Ectodermal cell (in vitro differentiated cells): ENCODE measurements at regions not wholly inside any gene's neighbourhood (a gene's known extent, or its start where the extent isn't known, plus 50 kb on each side); places are given as distances from the start of the nearest gene placed in this dataset.
"Not testable (repeated sequence)": the region's sequence is repeated elsewhere in the genome, so short reads cannot be mapped to it uniquely, and the experiment has no call there.

ENCODE experiments used
- H3K27ac ChIP-seq: 2 replicates; pipeline ENCODE4 v1.7.0; 2013; ENCODE audit warnings: mild to moderate bottlenecking, low read depth, low read length; ENCODE audit not compliant: insufficient read depth, poor library complexity, severe bottlenecking
- H3K27me3 ChIP-seq: 2 replicates; pipeline ENCODE4 v1.7.0; 2013; ENCODE audit warnings: mild to moderate bottlenecking, low read length; ENCODE audit not compliant: insufficient read depth, control insufficient read depth, poor library complexity, severe bottlenecking
- H3K36me3 ChIP-seq: one replicate; pipeline ENCODE4 v1.7.0; 2013; ENCODE audit warnings: low read length; ENCODE audit not compliant: control insufficient read depth, insufficient read depth
- H3K4me1 ChIP-seq: one replicate; pipeline ENCODE4 v1.7.0; 2013; ENCODE audit warnings: low read length; ENCODE audit not compliant: control insufficient read depth, insufficient read depth
- H3K4me3 ChIP-seq: 2 replicates; pipeline ENCODE4 v1.7.0; 2013; ENCODE audit warnings: low read depth, low read length, control low read depth; ENCODE audit not compliant: insufficient read depth
- H3K9me3 ChIP-seq: 2 replicates; pipeline ENCODE4 v1.7.0; 2013; ENCODE audit warnings: mild to moderate bottlenecking, low read length, moderate library complexity; ENCODE audit not compliant: control insufficient read depth
- WGBS, 2 experiments: methylation state at CpG; one replicate each; pipeline ENCODE4 v1.1.7; 2013; ENCODE audit warnings: missing lambda C conversion rate in 2 of 2; 5-methylcytosine and 5-hydroxymethylcytosine counted together

GRCh38 chr7:67335663-67336062 lies 339.0 kb downstream of the TYW1 start:
- not testable (repeated sequence) for H3K4me3 ChIP-seq, H3K4me1 ChIP-seq, H3K27ac ChIP-seq, H3K36me3 ChIP-seq, H3K9me3 ChIP-seq, H3K27me3 ChIP-seq
- 33 to 73% methylated on average over 1 of the region's 8 CpGs for WGBS, 2 experiments

GRCh38 chr7:67338545-67338944 lies 341.9 kb downstream of the TYW1 start:
- not testable (repeated sequence) for H3K27ac ChIP-seq, H3K27me3 ChIP-seq, H3K4me3 ChIP-seq, H3K9me3 ChIP-seq, H3K36me3 ChIP-seq, H3K4me1 ChIP-seq

- H3K9me3 ChIP-seq, result no peaks in the 10 kb centered on the region
- no peaks in the 10 kb centered on the region for H3K36me3 ChIP-seq
- H3K4me3 ChIP-seq, result no peak overlapping the region
- H3K27ac ChIP-seq, result no peak overlapping the region
- H3K4me1 ChIP-seq, result no peaks in the 10 kb centered on the region
- H3K27me3 ChIP-seq, result no peaks in the 10 kb centered on the region
- WGBS, 2 experiments, result 85 to 92% methylated on average over 9 to 10 of the region's 10 CpGs
These were observed 344.6 kb downstream of the TYW1 start for GRCh38 chr7:67341153-67341768.

GRCh38 chr7:67343114-67343513 lies 346.5 kb downstream of the TYW1 start:
- 88% methylated on average over 3 of the region's 3 CpGs for WGBS, 2 experiments
- Histone ChIP-seq H3K27me3 (no peaks in the 10 kb centered on the region), H3K9me3 (no peaks in the 10 kb centered on the region), H3K36me3 (no peaks in the 10 kb centered on the region), H3K27ac (no peak overlapping the region), H3K4me3 (no peak overlapping the region), H3K4me1 (no peaks in the 10 kb centered on the region)

GRCh38 chr7:67343572-67343971 lies 346.9 kb downstream of the TYW1 start:
- H3K36me3 ChIP-seq, result no peaks in the 10 kb centered on the region
- no peak overlapping the region for H3K27ac ChIP-seq
- H3K9me3 ChIP-seq, result no peaks in the 10 kb centered on the region
- H3K4me3 ChIP-seq, result no peak overlapping the region
- 75 to 76% methylated on average over 5 of the region's 5 CpGs for WGBS, 2 experiments
- no peaks in the 10 kb centered on the region for H3K27me3 ChIP-seq
- H3K4me1 ChIP-seq, result no peaks in the 10 kb centered on the region

GRCh38 chr7:67344481-67345193 lies 348.0 kb downstream of the TYW1 start:
- H3K4me1 ChIP-seq, result no peaks in the 10 kb centered on the region
- 96% methylated on average over 3 of the region's 3 CpGs for WGBS, 2 experiments
- H3K9me3 ChIP-seq, result no peaks in the 10 kb centered on the region
- H3K27ac ChIP-seq, result no peak overlapping the region
- H3K4me3 ChIP-seq, result no peak overlapping the region
- no peaks in the 10 kb centered on the region for H3K36me3 ChIP-seq
- H3K27me3 ChIP-seq, result no peaks in the 10 kb centered on the region

- H3K27ac ChIP-seq, result no peak overlapping the region
- H3K4me1 ChIP-seq, result no peaks in the 10 kb centered on the region
- no peaks in the 10 kb centered on the region for H3K9me3 ChIP-seq
- WGBS, 2 experiments, result 68 to 72% methylated on average over 4 of the region's 4 CpGs
- no peaks in the 10 kb centered on the region for H3K36me3 ChIP-seq
- no peaks in the 10 kb centered on the region for H3K27me3 ChIP-seq
- no peak overlapping the region for H3K4me3 ChIP-seq
These were observed 349.5 kb downstream of the TYW1 start for GRCh38 chr7:67346126-67346525.

- Histone ChIP-seq H3K4me1 (no peaks in the 10 kb centered on the region), H3K36me3 (no peaks in the 10 kb centered on the region), H3K4me3 (no peak overlapping the region), H3K27ac (no peak overlapping the region), H3K9me3 (no peaks in the 10 kb centered on the region), H3K27me3 (no peaks in the 10 kb centered on the region)
- 88 to 95% methylated on average over 4 of the region's 4 CpGs for WGBS, 2 experiments
These were observed 350.2 kb downstream of the TYW1 start for GRCh38 chr7:67346876-67347275.

GRCh38 chr7:67348171-67348570 lies 351.5 kb downstream of the TYW1 start:
- Histone ChIP-seq H3K27ac (no peak overlapping the region), H3K9me3 (no peaks in the 10 kb centered on the region), H3K4me1 (no peaks in the 10 kb centered on the region), H3K4me3 (no peak overlapping the region), H3K36me3 (no peaks in the 10 kb centered on the region), H3K27me3 (no peaks in the 10 kb centered on the region)
- WGBS, 2 experiments, result 94 to 95% methylated on average over 7 of the region's 7 CpGs

- H3K27me3 ChIP-seq, result not testable (repeated sequence)
These were observed 361.0 kb downstream of the TYW1 start for GRCh38 chr7:67357653-67358052.

More at GRCh38 chr7:67357653-67358052, 361.0 kb downstream of the TYW1 start:
- not testable (repeated sequence) for H3K4me3 ChIP-seq, H3K36me3 ChIP-seq, H3K27ac ChIP-seq, H3K9me3 ChIP-seq, H3K4me1 ChIP-seq
- 90 to 93% methylated on average over 3 of the region's 3 CpGs for WGBS, 2 experiments
